Stimulated activated CD8-positive, alpha-beta memory T cell treated with anti-CD3 and anti-CD28 coated beads, Interleukin-4, amount 100 ng/mL, for 1 hour (primary cell): ENCODE measurements at regions not wholly inside any gene's neighbourhood (a gene's known extent, or its start where the extent isn't known, plus 50 kb on each side); places are given as distances from the start of the nearest gene placed in this dataset.

Experiments used
- DNase-seq, 2 donors: peaks; one replicate each; pipeline ENCODE4 v3.0.0-alpha.2; 2020; ENCODE audit warnings: low read depth in 2 of 2, low spot score in 1 of 2

GRCh38 chr22:27573280-27574001 is 228.1 kb downstream of the MN1 start:
- no peak for DNase-seq

DNA sequence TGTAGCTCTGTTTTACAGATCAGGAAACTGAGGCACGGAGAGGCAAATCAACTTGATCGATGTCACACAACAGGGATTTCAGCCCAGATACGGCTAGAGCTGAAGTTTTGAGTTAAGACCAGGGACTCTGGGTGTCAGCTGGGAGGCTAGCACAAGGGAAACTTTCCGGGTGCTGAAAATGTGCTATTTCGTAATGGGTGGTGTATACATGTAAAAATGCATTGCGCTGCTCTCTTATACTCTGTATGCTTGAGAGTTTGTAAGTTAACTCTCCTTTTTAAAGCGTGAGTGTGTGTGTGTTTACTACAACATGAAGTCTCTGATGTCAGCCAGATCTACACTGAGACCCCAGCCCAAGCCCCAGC is 227.6 kb downstream of the MN1 start:
- no peak for DNase-seq

DNA sequence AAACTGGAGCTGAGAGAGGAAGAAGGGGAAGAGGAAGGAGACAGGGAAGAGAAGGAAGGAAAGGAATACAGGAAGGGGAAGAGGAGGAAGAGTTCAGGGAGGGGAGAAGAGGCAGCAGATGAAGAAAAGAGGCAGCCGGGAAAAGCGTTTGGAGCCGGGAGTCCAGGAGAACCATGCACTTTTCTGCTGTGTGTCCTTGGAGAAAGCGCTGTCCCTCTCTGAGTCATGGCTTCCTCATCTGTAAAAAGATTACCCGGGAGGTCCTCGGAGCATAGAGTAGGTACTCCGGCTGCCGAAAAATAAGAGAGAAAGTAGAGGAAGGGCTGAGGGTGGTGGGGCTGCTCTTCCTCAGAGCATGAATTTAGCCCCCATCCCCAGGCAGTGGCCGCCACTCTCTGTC is 226.9 kb downstream of the MN1 start:
- no peak for DNase-seq

DNA sequence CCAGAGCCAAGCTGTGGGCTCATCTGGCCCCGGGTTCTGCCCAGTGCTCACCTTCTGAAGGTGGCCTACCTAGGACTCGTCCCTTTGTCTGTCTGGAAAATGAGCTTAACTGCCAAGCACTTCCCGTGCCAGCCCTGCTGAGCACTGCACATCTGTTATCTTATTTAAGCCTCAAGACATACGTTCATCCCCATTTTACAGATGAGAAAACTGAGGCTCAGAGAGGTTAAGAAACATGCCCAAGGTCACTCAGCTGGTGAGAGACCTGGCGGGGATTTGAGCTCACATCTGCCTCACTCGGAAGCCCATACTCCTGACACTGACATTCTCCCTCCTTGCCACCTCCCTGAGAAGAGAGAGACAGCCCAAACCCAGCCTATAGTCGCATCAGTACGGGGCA is 226.2 kb downstream of the MN1 start:
- no peak for DNase-seq

GRCh38 chr22:27576413-27576812 is 225.1 kb downstream of the MN1 start:
- no peak for DNase-seq

DNA sequence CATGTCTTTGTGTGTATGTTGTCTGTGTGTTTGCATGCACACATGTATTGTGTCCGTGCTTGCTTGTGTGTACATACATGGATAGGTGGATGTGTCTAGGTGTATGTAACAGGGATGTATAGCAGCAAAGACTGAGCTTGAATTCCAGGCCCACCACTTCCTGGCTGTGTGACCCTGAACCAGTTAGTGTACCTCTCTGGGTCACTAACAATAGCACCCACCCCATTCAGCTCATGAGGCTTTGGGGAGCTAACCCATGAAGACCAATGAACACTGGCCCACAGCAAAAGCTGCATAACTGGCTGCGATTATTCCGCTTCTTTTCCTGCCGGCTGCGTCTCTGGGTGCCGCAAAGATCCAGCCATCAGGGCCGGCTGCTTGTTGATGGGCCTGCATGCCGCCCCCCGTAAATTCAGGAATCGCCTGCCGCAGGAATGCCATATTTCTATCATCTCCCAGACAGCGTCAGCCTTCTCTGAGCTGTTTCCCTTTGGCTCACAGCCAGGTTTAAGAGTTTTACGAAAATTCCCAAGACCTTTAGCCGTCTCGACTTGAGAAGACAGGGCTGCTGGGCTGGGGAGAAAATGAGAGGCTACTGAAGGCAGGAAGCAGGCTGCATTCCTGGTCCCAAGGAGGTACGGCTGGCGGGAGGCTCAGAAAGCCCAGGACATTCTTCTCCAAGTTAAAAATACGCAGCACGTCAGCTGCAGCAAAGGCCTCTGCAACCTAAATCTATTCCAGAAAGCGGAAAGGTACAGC is 224.6 kb downstream of the MN1 start:
- no peak for DNase-seq

GRCh38 chr22:27577574-27577969 is 224.0 kb downstream of the MN1 start:
- DNase-seq: no peak

GRCh38 chr22:27578937-27579617 is 222.5 kb downstream of the MN1 start:
- DNase-seq: no peak

GRCh38 chr22:27580311-27580897 is 221.2 kb downstream of the MN1 start:
- no peak for DNase-seq

DNA sequence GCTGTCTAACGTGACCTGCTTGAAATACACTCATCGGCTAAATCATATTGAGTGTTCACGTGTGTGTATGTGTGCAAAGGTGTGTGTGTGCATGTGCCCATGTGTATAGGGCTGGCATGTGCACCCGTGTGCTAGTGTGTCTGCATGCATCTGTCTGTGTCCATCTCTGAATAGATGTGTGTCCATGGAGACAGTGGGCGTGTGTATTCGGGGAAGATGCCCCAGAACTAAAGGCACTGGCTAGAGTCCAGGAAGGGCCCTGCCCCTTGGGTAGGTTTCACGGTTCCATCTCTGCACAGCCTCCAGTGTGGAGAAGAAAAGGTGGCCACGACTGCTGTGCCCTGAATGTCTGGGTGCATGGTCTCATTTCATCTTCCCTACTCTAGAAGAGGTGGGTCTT is 220.3 kb downstream of the MN1 start:
- DNase-seq: no peak

DNA sequence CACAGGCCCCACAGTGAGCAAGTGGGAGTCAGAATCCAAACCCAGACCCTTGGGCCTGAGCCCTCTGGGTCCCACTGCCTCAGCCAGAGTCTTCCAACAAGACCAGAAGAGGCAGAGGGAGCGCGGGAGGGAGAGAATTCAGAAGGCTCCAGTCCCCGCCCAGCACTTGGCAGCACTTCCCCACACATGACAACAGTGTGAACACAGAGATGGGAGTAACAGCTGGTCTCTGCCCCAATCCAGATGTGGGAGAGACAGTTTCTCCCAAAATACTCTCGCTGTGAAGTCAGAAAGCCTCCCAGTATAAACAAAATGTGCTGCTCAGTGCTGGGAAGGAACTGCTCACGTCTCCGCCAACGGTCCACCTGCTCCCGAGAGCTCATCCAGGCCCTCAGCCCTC is 219.9 kb downstream of the MN1 start:
- DNase-seq: no peak

- DNase-seq: no peak
These were observed 217.7 kb downstream of the MN1 start for GRCh38 chr22:27583856-27584255.

- no peak for DNase-seq
These were observed 216.4 kb downstream of the MN1 start for GRCh38 chr22:27585141-27585540.

DNA sequence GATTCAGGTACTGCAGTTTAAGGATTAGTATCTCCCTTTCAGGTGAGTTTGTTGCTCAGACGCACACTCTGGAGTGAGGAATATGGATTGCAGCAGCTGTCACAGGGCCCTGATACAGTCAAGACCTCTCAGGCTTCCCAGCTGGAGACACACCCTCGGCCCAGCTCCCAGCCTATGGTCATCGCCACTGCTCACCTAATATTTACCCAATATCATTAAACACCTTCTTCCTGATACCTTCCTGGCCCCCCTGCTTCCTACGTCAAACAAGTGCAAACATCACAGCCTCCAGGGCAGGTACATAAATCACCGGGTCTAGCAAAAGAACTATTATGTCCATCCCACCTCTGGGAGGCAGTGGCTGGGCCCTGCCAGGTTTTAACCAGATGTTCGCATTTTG is 213.3 kb downstream of the MN1 start:
- no peak for DNase-seq

DNA sequence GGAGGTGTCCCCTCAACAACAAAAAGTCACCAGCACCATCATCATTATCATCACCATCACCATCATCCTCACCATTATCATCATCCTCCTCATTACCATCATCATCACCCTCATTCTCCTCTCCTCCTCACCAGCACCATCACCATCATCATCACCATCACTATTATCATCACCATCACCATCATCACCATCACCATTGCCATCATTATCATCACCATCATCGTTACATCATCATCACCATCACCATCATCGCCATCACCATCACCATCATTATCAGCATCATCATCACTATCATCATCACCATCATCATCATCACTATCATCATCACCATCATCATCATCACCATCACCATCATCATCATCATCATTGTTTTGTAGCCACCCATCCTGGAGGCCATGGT is 212.6 kb downstream of the MN1 start:
- DNase-seq: no peak

- no peak for DNase-seq
These were observed 210.5 kb downstream of the MN1 start for GRCh38 chr22:27591060-27591459.

GRCh38 chr22:27593378-27593777 is 208.2 kb downstream of the MN1 start:
- no peak for DNase-seq

DNA sequence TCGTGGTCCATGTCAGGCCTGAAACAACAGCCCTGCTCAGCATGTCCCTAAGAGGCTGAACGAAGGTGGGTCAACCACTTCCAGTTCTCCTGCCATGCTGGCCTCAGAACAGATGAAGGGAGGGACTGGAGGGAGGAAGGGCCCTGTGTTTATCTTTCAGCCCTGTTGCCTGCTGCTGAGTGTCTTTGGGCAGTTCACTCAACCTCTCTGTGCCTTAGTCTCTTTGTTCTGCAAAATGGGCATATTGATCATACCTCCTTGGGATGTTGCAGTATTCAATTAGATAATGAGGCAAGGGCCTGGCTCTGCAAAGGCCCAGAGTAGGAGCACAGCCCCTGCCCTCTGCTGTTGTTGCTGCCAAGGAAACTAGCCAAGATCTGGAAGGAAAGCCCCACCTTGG is 207.5 kb downstream of the MN1 start:
- DNase-seq: no peak

DNA sequence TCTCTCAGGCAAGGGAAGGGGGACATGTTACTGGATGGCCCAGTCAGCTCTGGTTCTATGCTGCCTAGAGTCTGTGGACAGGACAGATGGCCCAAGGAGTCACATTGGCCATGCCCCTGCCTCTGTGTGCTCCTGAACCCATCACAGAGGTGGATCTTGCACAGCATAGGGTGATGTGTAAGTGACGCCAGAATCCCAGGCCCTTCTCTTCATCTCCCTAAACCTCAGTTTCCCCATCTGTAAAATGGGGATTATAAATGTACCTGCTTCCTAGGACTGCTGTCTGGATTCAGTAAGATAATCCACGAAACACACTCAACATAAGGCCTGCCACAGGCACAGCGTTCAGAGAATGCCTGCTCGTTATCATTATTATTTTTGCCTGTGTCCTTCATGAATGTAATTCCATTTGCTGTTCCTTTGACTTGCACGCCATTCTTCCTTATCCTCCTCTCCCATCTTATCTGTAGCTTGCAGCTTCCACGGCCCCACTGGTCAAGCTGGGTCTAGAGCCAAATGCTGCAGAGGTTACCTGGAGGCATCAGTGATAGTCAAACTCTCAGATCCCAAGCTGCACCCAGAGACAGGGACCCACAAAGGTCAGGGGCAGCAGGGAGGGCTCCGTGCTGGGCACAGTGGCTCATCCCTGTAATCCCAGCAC is 207.0 kb downstream of the MN1 start:
- DNase-seq: no peak

DNA sequence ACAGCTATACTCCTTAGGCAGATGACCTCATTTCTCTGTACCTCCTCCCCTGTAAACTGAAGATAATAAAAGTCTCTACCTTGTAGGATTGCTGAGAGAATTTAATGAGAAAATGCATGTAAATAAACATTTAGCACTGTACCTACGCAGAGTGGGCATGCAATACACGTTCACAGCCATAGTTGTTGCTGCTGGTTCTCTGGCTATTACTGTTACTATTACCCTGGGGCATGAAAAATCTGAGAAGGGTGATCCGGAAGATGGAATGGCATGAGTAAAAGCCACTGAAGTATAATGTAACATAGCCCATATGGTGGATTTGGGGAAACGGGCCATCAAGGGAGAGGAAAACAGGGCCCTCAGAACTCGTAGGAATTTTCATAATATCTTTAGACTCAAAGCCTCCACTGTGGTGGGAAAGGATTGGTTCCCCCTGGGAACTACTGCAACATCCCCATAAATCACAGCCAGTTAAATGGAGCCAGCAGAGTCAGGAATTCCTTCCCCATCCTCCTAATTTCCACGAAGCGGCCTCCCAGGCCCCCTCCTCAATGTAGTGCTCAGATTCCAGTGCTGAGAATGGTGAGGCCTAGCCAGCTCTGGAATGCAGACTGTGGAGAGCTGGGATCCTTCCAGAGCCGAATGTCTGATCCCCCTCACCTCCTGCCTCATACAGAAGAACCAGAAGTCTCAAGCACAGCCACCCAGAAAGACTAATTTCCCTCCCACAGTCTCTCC is 205.3 kb downstream of the MN1 start:
- no peak for DNase-seq
